HuH-7 (cell line): ENCODE measurements at regions not wholly inside any gene's neighbourhood (a gene's known extent, or its start where the extent isn't known, plus 50 kb on each side); places are given as distances from the start of the nearest gene placed in this dataset.

Experiments
- DNase-seq: peaks from one replicate; pipeline ENCODE4 v3.0.0; 2011; ENCODE audit warnings: low spot score

- DNase-seq, result no peak
Measured at GRCh38 chr1:184279911-184280458, 106.8 kb upstream of the C1orf21 start.

- DNase-seq, result no peak
Measured at GRCh38 chr1:184283999-184284398, 102.8 kb upstream of the C1orf21 start.

GRCh38 chr1:184284900-184285299 lies 101.9 kb upstream of the C1orf21 start:
- no peak for DNase-seq

- DNase-seq, result no peak
Measured at GRCh38 chr1:184285401-184286087, 101.3 kb upstream of the C1orf21 start.

GRCh38 chr1:184287001-184287400 lies 99.8 kb upstream of the C1orf21 start:
- no peak for DNase-seq

GRCh38 chr1:184289825-184290550 lies 96.8 kb upstream of the C1orf21 start:
- no peak for DNase-seq

GRCh38 chr1:184291701-184292100 lies 95.1 kb upstream of the C1orf21 start:
- no peak for DNase-seq

- DNase-seq, result no peak
Measured at GRCh38 chr1:184292101-184292500, 94.7 kb upstream of the C1orf21 start.

GRCh38 chr1:184294101-184294500 lies 92.7 kb upstream of the C1orf21 start:
- no peak for DNase-seq

- DNase-seq, result no peak
Measured at GRCh38 chr1:184296466-184297243, 90.2 kb upstream of the C1orf21 start.

GRCh38 chr1:184297244-184297750 lies 89.5 kb upstream of the C1orf21 start:
- DNase-seq, result no peak

GRCh38 chr1:184298440-184299405 lies 88.1 kb upstream of the C1orf21 start:
- DNase-seq, result no peak

GRCh38 chr1:184299406-184299790 lies 87.4 kb upstream of the C1orf21 start:
- no peak for DNase-seq

GRCh38 chr1:184299796-184300195 lies 87.0 kb upstream of the C1orf21 start:
- no peak for DNase-seq

- DNase-seq, result no peak
Measured at GRCh38 chr1:184300446-184300845, 86.4 kb upstream of the C1orf21 start.

GRCh38 chr1:184301227-184301626 lies 85.6 kb upstream of the C1orf21 start:
- DNase-seq, result no peak

GRCh38 chr1:184302346-184302745 lies 84.5 kb upstream of the C1orf21 start:
- no peak for DNase-seq

- DNase-seq, result no peak
Measured at GRCh38 chr1:184310157-184310819, 76.5 kb upstream of the C1orf21 start.

GRCh38 chr1:184311580-184311979 lies 75.2 kb upstream of the C1orf21 start:
- no peak for DNase-seq

GRCh38 chr1:184315254-184315653 lies 71.6 kb upstream of the C1orf21 start:
- DNase-seq, result no peak

- no peak for DNase-seq
Measured at GRCh38 chr1:184319879-184320278, 67.0 kb upstream of the C1orf21 start.
